ENCODE measurements at regions not wholly inside any gene's neighbourhood (a gene's known extent, or its start where the extent isn't known, plus 50 kb on each side); places are given as distances from the start of the nearest gene placed in this dataset.

DNA sequence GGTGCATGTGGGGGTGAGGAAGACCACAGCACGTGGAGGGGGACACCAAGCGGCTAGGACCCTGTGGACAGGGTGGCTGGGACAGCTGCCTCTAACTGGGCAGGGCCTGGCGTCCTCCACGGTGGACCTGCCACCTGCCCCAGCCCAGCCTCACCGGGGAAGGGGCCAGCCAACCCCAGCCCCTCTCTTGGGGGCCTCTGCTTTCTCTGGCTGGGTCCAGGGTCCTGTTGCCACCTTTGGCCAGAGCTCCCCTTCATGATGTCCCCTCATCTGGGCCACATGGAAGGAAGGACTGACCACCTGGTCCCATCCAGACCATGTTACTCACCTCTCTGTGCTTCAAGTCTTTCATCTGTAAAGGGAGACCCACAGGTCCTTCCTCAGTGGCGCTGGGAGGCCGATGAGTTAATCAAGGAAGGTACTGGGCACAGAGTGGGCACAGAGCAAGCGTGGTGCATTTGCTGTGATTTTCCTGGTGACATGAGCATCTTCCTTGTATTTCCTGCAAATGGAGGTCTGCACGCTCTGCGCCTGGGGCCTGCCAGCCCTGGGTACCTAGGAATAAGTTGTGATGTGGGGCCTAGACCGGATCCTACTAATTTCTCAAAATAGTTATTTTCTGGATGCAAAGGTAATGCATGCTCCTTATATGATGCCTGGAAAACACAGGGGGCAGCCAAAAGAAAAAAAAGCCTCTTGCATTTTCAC is 538.4 kb downstream of the TBC1D22A start:
- TF ChIP-seq, protein P1, sequence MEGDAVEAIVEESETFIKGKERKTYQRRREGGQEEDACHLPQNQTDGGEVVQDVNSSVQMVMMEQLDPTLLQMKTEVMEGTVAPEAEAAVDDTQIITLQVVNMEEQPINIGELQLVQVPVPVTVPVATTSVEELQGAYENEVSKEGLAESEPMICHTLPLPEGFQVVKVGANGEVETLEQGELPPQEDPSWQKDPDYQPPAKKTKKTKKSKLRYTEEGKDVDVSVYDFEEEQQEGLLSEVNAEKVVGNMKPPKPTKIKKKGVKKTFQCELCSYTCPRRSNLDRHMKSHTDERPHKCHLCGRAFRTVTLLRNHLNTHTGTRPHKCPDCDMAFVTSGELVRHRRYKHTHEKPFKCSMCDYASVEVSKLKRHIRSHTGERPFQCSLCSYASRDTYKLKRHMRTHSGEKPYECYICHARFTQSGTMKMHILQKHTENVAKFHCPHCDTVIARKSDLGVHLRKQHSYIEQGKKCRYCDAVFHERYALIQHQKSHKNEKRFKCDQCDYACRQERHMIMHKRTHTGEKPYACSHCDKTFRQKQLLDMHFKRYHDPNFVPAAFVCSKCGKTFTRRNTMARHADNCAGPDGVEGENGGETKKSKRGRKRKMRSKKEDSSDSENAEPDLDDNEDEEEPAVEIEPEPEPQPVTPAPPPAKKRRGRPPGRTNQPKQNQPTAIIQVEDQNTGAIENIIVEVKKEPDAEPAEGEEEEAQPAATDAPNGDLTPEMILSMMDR (IDR thresholded peaks at IDR 0.05): no peak
- TF ChIP-seq POLR2A (IDR thresholded peaks at IDR 0.05): no peak

Measured in esophagus squamous epithelium (tissue), 4 donors.